ENCODE measurements at regions not wholly inside any gene's neighbourhood (a gene's known extent, or its start where the extent isn't known, plus 50 kb on each side); places are given as distances from the start of the nearest gene placed in this dataset.
"Not testable (repeated sequence)": the region's sequence is repeated elsewhere in the genome, so short reads cannot be mapped to it uniquely, and the experiment has no call there.

DNA sequence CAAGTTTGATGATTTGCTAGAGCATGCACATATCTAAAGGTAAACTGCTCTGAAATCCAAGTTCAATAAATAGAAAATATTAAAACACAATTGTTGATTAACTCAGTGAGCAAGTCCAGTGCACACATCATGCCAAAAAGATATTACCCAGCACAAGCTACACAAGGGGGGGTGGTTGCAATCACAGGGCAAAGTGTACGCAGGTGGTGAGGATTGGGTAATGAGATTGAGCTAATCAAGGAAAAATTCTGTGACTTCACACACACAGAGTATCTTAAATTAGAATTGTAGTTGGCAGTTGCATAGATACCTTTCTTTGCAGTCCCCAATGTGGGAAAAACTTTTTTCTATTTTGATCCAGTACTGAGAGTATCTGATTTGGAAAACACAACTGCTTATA, 156.1 kb upstream of the NTRK2 start:
- DNase-seq (ENCODE audit: low read depth), result no peak
- Histone ChIP-seq H3K4me3 (ENCODE audit: low read depth, low read length) (no peak overlapping the region), H3K36me3 (ENCODE audit: control insufficient read depth, insufficient read depth, low read length) (no peaks in the 10 kb centered on the region), H3K27me3 (ENCODE audit: control insufficient read depth, insufficient read depth, low read length) (no peaks in the 10 kb centered on the region)
- TF ChIP-seq, protein P1, sequence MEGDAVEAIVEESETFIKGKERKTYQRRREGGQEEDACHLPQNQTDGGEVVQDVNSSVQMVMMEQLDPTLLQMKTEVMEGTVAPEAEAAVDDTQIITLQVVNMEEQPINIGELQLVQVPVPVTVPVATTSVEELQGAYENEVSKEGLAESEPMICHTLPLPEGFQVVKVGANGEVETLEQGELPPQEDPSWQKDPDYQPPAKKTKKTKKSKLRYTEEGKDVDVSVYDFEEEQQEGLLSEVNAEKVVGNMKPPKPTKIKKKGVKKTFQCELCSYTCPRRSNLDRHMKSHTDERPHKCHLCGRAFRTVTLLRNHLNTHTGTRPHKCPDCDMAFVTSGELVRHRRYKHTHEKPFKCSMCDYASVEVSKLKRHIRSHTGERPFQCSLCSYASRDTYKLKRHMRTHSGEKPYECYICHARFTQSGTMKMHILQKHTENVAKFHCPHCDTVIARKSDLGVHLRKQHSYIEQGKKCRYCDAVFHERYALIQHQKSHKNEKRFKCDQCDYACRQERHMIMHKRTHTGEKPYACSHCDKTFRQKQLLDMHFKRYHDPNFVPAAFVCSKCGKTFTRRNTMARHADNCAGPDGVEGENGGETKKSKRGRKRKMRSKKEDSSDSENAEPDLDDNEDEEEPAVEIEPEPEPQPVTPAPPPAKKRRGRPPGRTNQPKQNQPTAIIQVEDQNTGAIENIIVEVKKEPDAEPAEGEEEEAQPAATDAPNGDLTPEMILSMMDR (IDR thresholded peaks at IDR 0.05; ENCODE audit: insufficient read depth, low read length, poor library complexity, severe bottlenecking), result no peak

DNA sequence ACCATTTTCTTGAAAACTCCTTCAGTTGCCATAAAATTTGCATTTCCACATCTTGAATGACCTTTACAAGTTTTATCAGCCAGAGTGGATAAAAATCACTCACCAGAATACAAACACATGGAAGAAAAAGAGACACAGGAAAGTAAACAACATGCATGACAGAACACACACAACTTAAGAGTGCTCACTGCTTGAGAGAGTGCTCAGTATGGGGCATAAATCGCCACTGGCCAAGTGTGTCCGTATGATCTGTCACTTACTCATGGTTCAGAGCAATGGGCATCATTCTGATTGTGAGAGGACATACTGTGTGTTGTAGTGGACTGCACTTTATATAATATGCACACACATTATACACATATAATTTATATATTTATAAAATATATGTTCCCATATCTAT, 155.6 kb upstream of the NTRK2 start:
- TF ChIP-seq, protein P1 (IDR thresholded peaks at IDR 0.05; ENCODE audit: insufficient read depth, low read length, poor library complexity, severe bottlenecking), result no peak
- no peaks in the 10 kb centered on the region for H3K27me3 ChIP-seq (ENCODE audit: control insufficient read depth, insufficient read depth, low read length)
- DNase-seq (ENCODE audit: low read depth), result no peak

DNA sequence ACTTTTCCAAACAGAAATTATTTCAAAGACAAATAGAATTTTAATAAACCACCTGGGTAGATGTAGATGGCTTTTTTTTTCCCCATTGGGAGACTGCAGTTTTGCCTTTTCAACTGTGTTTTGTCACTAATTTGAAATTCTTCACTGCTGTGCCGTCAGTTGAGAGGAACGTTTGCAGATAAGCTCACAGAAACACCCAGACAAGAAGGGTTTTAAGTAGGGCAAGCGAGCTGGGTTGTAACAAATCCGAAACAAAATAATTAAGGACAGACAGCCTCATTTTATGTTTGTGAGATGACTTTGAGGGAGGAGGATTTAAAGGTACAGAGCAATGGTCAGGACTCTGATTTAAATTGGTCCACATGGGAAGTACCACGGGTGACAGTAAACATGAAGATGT, 155.1 kb upstream of the NTRK2 start:
- Histone ChIP-seq H3K36me3 (ENCODE audit: control insufficient read depth, insufficient read depth, low read length) (no peaks in the 10 kb centered on the region), H3K27me3 (ENCODE audit: control insufficient read depth, insufficient read depth, low read length) (no peaks in the 10 kb centered on the region), H3K4me3 (ENCODE audit: low read depth, low read length) (no peak overlapping the region)
- TF ChIP-seq, protein P1 (IDR thresholded peaks at IDR 0.05; ENCODE audit: insufficient read depth, low read length, poor library complexity, severe bottlenecking), result no peak
- no peak for DNase-seq (ENCODE audit: low read depth)

More for the DNA sequence above, 155.6 kb upstream of the NTRK2 start:
- Histone ChIP-seq H3K4me3 (ENCODE audit: low read depth, low read length) (no peak overlapping the region), H3K36me3 (ENCODE audit: control insufficient read depth, insufficient read depth, low read length) (no peaks in the 10 kb centered on the region)

DNA sequence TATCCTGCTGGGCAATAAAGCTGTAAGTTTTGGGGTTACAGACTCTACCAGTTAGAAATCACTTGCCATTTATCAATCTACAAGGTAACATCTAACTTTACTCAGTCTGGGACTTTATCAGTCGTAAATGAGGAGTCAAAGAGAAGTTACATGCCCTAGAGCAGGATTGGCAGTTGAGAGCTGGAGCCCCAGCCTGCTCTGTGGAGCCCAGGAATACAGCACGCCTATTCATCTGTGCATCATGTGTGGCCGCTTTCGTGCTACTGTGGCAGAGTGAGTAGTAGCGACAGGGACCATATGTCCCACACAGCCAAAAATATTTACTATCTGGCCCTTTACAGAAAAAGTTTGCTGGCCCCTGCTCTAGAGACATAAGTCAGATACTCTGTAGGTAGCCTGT, 152.5 kb upstream of the NTRK2 start:
- no peak for DNase-seq (ENCODE audit: low read depth)
- no peak overlapping the region for H3K4me3 ChIP-seq (ENCODE audit: low read depth, low read length)
- TF ChIP-seq, protein P1 (IDR thresholded peaks at IDR 0.05; ENCODE audit: insufficient read depth, low read length, poor library complexity, severe bottlenecking), result no peak
- no peaks in the 10 kb centered on the region for H3K36me3 ChIP-seq (ENCODE audit: control insufficient read depth, insufficient read depth, low read length)
- no peaks in the 10 kb centered on the region for H3K27me3 ChIP-seq (ENCODE audit: control insufficient read depth, insufficient read depth, low read length)

DNA sequence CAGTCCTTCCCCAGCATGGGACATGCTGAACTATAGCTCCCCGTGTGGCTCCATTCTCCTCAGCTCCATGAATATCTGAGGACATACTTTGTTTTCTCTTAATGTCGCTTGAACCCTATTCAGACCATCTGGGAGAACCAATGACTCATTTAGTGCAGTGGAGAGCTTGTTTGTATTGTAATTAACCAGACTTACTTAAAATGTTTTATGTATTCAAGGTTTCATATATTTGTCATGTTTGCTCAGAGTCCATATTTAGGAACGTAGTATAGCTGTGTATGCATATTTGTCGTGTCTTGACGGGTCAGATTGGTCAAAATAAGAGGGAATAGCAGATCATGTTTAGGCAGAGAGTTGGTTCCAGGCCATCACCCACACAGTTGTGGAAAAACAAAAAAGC, 150.1 kb upstream of the NTRK2 start:
- DNase-seq (ENCODE audit: low read depth), result no peak
- Histone ChIP-seq H3K36me3 (ENCODE audit: control insufficient read depth, insufficient read depth, low read length) (no peaks in the 10 kb centered on the region), H3K4me3 (ENCODE audit: low read depth, low read length) (no peak overlapping the region), H3K27me3 (ENCODE audit: control insufficient read depth, insufficient read depth, low read length) (no peaks in the 10 kb centered on the region)
- TF ChIP-seq, protein P1 (IDR thresholded peaks at IDR 0.05; ENCODE audit: insufficient read depth, low read length, poor library complexity, severe bottlenecking), result no peak

DNA sequence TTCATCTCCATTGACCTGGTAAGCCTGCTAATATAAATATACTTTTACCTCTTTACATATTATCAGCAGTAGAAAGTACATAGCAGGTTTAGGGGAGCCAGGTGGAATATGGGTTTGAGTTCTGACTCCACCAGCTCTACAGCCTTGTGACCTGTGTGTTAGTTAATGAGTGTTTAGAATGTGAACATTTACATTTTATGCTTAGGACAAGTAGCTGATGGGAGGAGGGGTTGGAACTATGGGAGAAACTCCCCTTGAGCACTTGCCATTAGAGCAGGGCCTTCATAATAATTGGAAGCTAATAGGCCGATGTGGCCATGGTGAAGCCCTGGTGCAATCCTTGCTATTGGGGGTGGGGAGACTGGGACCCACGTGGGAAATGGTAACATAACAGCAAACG, 148.3 kb upstream of the NTRK2 start:
- no peaks in the 10 kb centered on the region for H3K27me3 ChIP-seq (ENCODE audit: control insufficient read depth, insufficient read depth, low read length)
- DNase-seq (ENCODE audit: low read depth), result no peak
- TF ChIP-seq, protein P1 (IDR thresholded peaks at IDR 0.05; ENCODE audit: insufficient read depth, low read length, poor library complexity, severe bottlenecking), result no peak
- no peak overlapping the region for H3K4me3 ChIP-seq (ENCODE audit: low read depth, low read length)
- no peaks in the 10 kb centered on the region for H3K36me3 ChIP-seq (ENCODE audit: control insufficient read depth, insufficient read depth, low read length)

DNA sequence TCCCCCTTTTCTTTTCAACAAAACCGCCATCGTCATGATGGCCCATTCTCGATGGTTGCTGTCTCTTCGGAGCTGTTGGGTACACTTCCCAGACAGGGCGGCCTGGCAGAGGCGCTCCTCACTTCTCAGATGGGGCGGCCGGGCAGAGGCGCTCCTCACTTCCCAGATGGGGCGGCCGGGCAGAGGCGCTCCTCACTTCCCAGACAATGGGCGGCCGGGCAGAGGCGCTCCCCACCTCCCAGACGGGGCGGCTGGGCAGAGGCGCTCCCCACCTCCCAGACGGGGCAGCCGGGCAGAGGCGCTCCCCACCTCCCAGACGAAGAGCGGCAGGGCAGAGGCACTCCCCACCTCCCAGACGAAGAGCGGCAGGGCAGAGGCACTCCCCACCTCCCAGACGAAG, 143.3 kb upstream of the NTRK2 start:
- not testable (repeated sequence) for DNase-seq (ENCODE audit: low read depth); H3K4me3 ChIP-seq (ENCODE audit: low read depth, low read length)

DNA sequence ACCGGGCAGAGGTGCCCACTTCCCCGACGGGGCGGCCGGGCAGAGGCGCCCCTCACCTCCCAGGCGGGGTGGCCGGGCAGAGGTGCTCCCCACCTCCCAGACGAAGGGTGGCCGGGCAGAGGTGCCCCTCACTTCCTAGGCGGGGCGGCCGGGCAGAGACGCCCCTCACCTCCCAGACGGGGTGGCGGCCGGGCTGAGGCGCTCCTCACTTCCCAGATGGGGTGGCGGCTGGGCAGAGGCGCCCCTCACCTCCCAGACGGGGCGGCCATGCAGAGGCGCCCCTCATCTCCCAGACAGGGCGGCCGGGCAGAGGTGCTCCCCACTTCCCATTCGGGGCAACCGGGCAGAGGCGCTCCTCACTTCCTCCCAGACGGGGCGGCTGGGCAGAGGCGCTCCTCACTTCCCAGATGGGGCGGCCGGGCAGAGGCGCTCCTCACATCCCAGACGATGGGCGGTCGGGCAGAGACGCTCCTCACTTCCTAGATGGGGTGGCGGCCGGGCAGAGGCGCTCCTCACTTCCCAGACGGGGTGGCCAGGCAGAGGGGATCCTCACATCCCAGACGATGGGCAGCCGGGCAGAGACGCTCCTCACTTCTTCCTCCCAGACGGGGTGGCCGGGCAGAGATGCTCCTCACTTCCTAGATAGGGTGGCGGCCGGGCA, 142.3 kb upstream of the NTRK2 start:
- not testable (repeated sequence) for DNase-seq (ENCODE audit: low read depth); H3K36me3 ChIP-seq (ENCODE audit: control insufficient read depth, insufficient read depth, low read length); H3K4me3 ChIP-seq (ENCODE audit: low read depth, low read length); H3K27me3 ChIP-seq (ENCODE audit: control insufficient read depth, insufficient read depth, low read length)

More for the DNA sequence above, 143.3 kb upstream of the NTRK2 start:
- not testable (repeated sequence) for H3K27me3 ChIP-seq (ENCODE audit: control insufficient read depth, insufficient read depth, low read length); H3K36me3 ChIP-seq (ENCODE audit: control insufficient read depth, insufficient read depth, low read length)

DNA sequence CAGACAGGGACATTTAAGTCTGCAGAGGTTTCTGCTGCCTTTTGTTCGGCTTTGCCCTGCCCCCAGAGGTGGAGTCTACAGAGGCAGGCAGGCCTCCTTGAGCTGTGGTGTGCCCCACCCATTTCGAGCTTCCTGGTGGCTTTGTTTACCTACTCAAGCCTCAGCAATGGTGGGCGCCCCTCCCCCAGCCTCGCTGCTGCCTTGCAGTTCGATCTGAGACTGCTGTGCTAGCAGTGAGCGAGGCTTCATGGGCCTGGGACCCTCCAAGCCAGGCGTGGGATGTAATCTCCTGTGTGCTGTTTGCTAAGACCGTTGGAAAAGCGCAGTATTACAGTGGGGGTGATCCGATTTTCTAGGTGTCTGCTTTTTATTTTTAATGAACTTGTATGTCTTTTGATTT, 133.6 kb upstream of the NTRK2 start:
- DNase-seq (ENCODE audit: low read depth); H3K36me3 ChIP-seq (ENCODE audit: control insufficient read depth, insufficient read depth, low read length); H3K4me3 ChIP-seq (ENCODE audit: low read depth, low read length); H3K27me3 ChIP-seq (ENCODE audit: control insufficient read depth, insufficient read depth, low read length): not testable (repeated sequence)

Data from kidney epithelial cell (primary cell).